GM12878 (cell line): ENCODE measurements at regions not wholly inside any gene's neighbourhood (a gene's known extent, or its start where the extent isn't known, plus 50 kb on each side); places are given as distances from the start of the nearest gene placed in this dataset.

ENCODE experiments used
- BCL11A ChIP-seq: IDR thresholded peaks from 2 replicates; pipeline ENCODE4 v1.6.1; 2011; ENCODE audit warnings: low read depth, low read length
- EP300 ChIP-seq, 2 experiments: fragments of 150-350 bp in 1 of 2; IDR thresholded peaks; 2 replicates each; pipeline ENCODE4 v1.6.1; 2011 to 2012; ENCODE audit warnings: low read depth in 2 of 2, low read length in 2 of 2, borderline replicate concordance in 1 of 2, improper control_type of control experiment in 1 of 2, inconsistent platforms in 1 of 2; ENCODE audit not compliant: control insufficient read depth in 1 of 2
- FOXM1 ChIP-seq: IDR thresholded peaks from 2 replicates; pipeline ENCODE4 v1.6.1; 2012; ENCODE audit warnings: low read depth, mild to moderate bottlenecking, inconsistent platforms, low read length, moderate library complexity
- GABPA ChIP-seq: IDR thresholded peaks from 2 replicates; pipeline ENCODE4 v1.6.1; 2014; ENCODE audit warnings: antibody characterized with exemption, low read depth, mild to moderate bottlenecking, inconsistent platforms
- MYC ChIP-seq: IDR thresholded peaks from 2 replicates; pipeline ENCODE4 v1.6.1; 2011; ENCODE audit warnings: mild to moderate bottlenecking, low read length, moderate library complexity, inconsistent platforms; ENCODE audit not compliant: insufficient read depth, insufficient replicate concordance, insufficient read length, severe bottlenecking
- RELA ChIP-seq: fragments of 450-650 bp; IDR thresholded peaks from 2 replicates; pipeline ENCODE4 v1.8.0; 2014; ENCODE audit warnings: borderline replicate concordance; ENCODE audit not compliant: partially characterized antibody
- SREBF1 ChIP-seq: IDR thresholded peaks from 2 replicates; pipeline ENCODE4 v1.6.1; 2012; ENCODE audit warnings: mild to moderate bottlenecking, low read length
- ZBTB4 ChIP-seq: fragments of 450-650 bp; formaldehyde crosslinking; IDR thresholded peaks from 2 replicates; pipeline ENCODE4 v1.4.0; 2022; ENCODE audit warnings: mild to moderate bottlenecking, moderate library complexity
- ZNF622 ChIP-seq: fragments of 450-650 bp; IDR thresholded peaks from 2 replicates; pipeline ENCODE4 v1.6.1; 2017; ENCODE audit warnings: mild to moderate bottlenecking, inconsistent platforms
- ZNF687 ChIP-seq: fragments of 450-650 bp; IDR thresholded peaks from 2 replicates; pipeline ENCODE4 v1.6.1; 2017; ENCODE audit warnings: mild to moderate bottlenecking, moderate library complexity

DNA sequence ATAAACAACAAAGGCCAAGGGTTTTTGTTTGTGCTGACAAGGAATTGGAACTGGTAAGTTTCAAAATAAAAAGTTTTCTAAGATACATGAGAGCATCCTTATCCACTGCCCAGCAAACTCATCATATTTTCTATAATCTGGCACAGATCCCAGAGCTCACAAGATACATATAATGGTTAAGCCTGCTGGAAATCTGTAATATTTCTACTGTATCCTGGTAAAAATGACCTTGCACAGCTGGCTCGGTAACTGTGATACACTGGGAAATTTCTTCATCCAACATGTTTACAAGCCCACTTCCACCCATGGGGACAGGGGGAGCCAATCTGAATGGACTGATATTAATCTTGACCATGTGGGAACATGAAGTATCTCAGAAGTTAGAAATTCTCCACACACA is 425.4 kb upstream of the MMADHC start (continued):
- TF ChIP-seq GABPA = no peak
- no peak for TF ChIP-seq ZNF622
- no peak for TF ChIP-seq ZNF687
- no peak for TF ChIP-seq SREBF1
- no peak for TF ChIP-seq RELA
- no peak for TF ChIP-seq ZBTB4 (CRISPR knock-in tag)
- no peak for TF ChIP-seq EP300 (IDR thresholded peaks at IDR 0.05; ENCODE audit: borderline replicate concordance in 1 of 2, control insufficient read depth in 1 of 2, low read depth in 2 of 2, low read length in 2 of 2)
- no peak for TF ChIP-seq BCL11A
- TF ChIP-seq FOXM1 = no peak
- no peak for TF ChIP-seq MYC
- TF ChIP-seq, all 136 proteins: peak for 0
